Sciatic nerve (tissue), 2 donors: ENCODE measurements at regions not wholly inside any gene's neighbourhood (a gene's known extent, or its start where the extent isn't known, plus 50 kb on each side); places are given as distances from the start of the nearest gene placed in this dataset.
"Not testable (repeated sequence)": the region's sequence is repeated elsewhere in the genome, so short reads cannot be mapped to it uniquely, and the experiment has no call there.

ENCODE experiments used
- ATAC-seq: fragments of 200-7000 bp; cut with Tn5 transposase; one replicate; pipeline ENCODE4 v1.9.1; 2020; ENCODE audit warnings: mild to moderate bottlenecking, moderate library complexity
- DNase-seq: peaks from one replicate; pipeline ENCODE4 v3.0.0-alpha.2; 2020; ENCODE audit warnings: low spot score
- intact Hi-C: fragments of 100-400 bp; cut with DNase I; formaldehyde crosslinking; loops from one replicate; pipeline ENCODE4 v1.14.2; 2022
- donor health status: DM: no; HTN: no; CAD: no.
- donor health status: DM: no; HTN: no; CAD: no.

GRCh38 chr9:31700252-31701045, 684.0 kb upstream of the ACO1 start:
- ATAC-seq (no peak), DNase-seq (no peak)
- intact Hi-C loops, result no loop called here

GRCh38 chr9:31702957-31703356, 681.5 kb upstream of the ACO1 start:
- intact Hi-C loops, result no loop called here
- no peak for ATAC-seq
- DNase-seq, result no peak

- ATAC-seq, result peak; percentile 50
These were observed 669.2 kb upstream of the ACO1 start for GRCh38 chr9:31715250-31715649.

GRCh38 chr9:31719262-31719661, 665.2 kb upstream of the ACO1 start:
- intact Hi-C loops, result no loop called here
- no peak for ATAC-seq
- DNase-seq, result no peak

More at GRCh38 chr9:31715250-31715649, 669.2 kb upstream of the ACO1 start:
- no peak for DNase-seq
- intact Hi-C loops, result no loop called here

- ATAC-seq, result no peak
- DNase-seq, result no peak
These were observed 654.0 kb upstream of the ACO1 start for GRCh38 chr9:31730398-31730797.

GRCh38 chr9:31733166-31733565, 651.3 kb upstream of the ACO1 start:
- ATAC-seq (no peak), DNase-seq (no peak)
- intact Hi-C loops, result no loop called here

More at GRCh38 chr9:31730398-31730797, 654.0 kb upstream of the ACO1 start:
- intact Hi-C loops, result no loop called here

- ATAC-seq, result no peak
- intact Hi-C loops, result no loop called here
- DNase-seq, result no peak
These were observed 647.8 kb upstream of the ACO1 start for GRCh38 chr9:31736581-31737179.

- no peak for ATAC-seq
These were observed 643.7 kb upstream of the ACO1 start for GRCh38 chr9:31740705-31741104.

GRCh38 chr9:31744589-31744988, 639.9 kb upstream of the ACO1 start:
- intact Hi-C loops, result no loop called here
- ATAC-seq, result no peak
- no peak for DNase-seq

More at GRCh38 chr9:31740705-31741104, 643.7 kb upstream of the ACO1 start:
- intact Hi-C loops, result no loop called here
- no peak for DNase-seq

- intact Hi-C loops, result no loop called here
- DNase-seq (no peak), ATAC-seq (no peak)
These were observed 639.0 kb upstream of the ACO1 start for GRCh38 chr9:31745468-31745867.

- ATAC-seq (no peak), DNase-seq (no peak)
- intact Hi-C loops, result no loop called here
These were observed 638.6 kb upstream of the ACO1 start for GRCh38 chr9:31745886-31746285.

GRCh38 chr9:31753756-31754155, 630.7 kb upstream of the ACO1 start:
- no peak for DNase-seq
- ATAC-seq, result no peak
- intact Hi-C loops, result no loop called here

- intact Hi-C loops, result no loop called here
- ATAC-seq (no peak), DNase-seq (no peak)
These were observed 624.7 kb upstream of the ACO1 start for GRCh38 chr9:31759703-31760102.

- DNase-seq, intact Hi-C loops, ATAC-seq: not testable (repeated sequence)
These were observed 610.4 kb upstream of the ACO1 start for GRCh38 chr9:31774021-31774420.

GRCh38 chr9:31774571-31774970, 609.9 kb upstream of the ACO1 start:
- DNase-seq (no peak), ATAC-seq (no peak)
- intact Hi-C loops, result no loop called here

GRCh38 chr9:31776471-31776870, 608.0 kb upstream of the ACO1 start:
- intact Hi-C loops, result no loop called here
- ATAC-seq (no peak), DNase-seq (no peak)

GRCh38 chr9:31783491-31783890, 601.0 kb upstream of the ACO1 start:
- ATAC-seq (no peak), DNase-seq (no peak)
- intact Hi-C loops, result no loop called here

GRCh38 chr9:31790720-31791119, 593.7 kb upstream of the ACO1 start:
- intact Hi-C loops, result no loop called here
- no peak for ATAC-seq
- DNase-seq, result no peak

- DNase-seq (no peak), ATAC-seq (no peak)
- intact Hi-C loops, result no loop called here
These were observed 584.4 kb upstream of the ACO1 start for GRCh38 chr9:31799953-31800609.

- no peak for ATAC-seq
- no peak for DNase-seq
- intact Hi-C loops, result no loop called here
These were observed 576.7 kb upstream of the ACO1 start for GRCh38 chr9:31807574-31808256.
